Heart left ventricle (tissue), 13 donors: ENCODE measurements at regions not wholly inside any gene's neighbourhood (a gene's known extent, or its start where the extent isn't known, plus 50 kb on each side); places are given as distances from the start of the nearest gene placed in this dataset.

Source experiments
- CTCF ChIP-seq, 12 donors: fragments of 200-600 bp; sonication (generic) in 4 of 12; IDR thresholded peaks; one replicate each; pipeline versions ENCODE4 v1.5.0 to v1.8.0; 2018 to 2022; ENCODE audit warnings: antibody characterized with exemption in 12 of 12, mild to moderate bottlenecking in 5 of 12
- POLR2A ChIP-seq, 2 donors: fragments of 450-650 bp; IDR thresholded peaks; one replicate each; pipeline ENCODE4 v1.6.1; 2017; ENCODE audit warnings: antibody characterized with exemption in 2 of 2, mild to moderate bottlenecking in 2 of 2, moderate library complexity in 2 of 2
- donor health status: ischemic (EF 13 %, LVEDD 7.1; RV severe dilation, severe dysfunction).
- donor health status: DM: no; HTN: yes; CAD: no.
- donor health status: DM: no; HTN: no; CAD: no.
- donor health status: ischemic (EF 25% LVEDD 6.9; RV normal size, moderate dysfunction).
- donor health status: ischemic (EF 25% LVEDD 5.7; RV mildly dilated, moderate dysfunction).
- donor health status: ischemic (EF 35%, LVEDD 5.7; RV mildly dilated, moderate dysfunction).
- donor health status: nonischemic (EF 11% LVEDD 7.7; RV severe dilation, severe dysfunction).
- donor health status: DM: yes; HTN: yes; CAD: no.
- donor health status: PGD.
- donor health status: ischemic (EF 29% LVEDD 5.4; RV normal size, mild dysfunction).
- donor health status: nonischemic (EF 23%, LVEDD 6.1; RV moderate dilation, normal function).

DNA sequence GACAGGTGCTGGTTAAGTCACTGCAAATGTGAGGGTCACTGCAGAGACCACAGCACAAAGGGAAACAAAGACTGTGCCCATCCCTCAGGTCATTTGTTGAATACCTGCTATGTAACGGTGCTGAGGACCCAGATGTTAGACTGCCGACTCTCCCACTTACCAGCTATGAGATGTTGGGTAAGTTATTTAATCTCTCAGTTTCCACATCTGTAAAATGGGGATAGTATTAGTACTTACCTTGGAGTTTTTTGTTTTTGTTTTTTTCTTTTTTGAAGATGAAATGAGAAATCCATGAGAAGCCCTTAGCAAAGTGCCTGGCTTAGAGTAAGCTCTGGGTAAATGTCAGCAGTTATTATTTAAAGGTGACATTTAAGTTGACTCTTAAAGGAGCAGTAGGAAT lies 50.5 kb upstream of the PMFBP1 start:
- TF ChIP-seq CTCF (IDR thresholded peaks at IDR 0.05) (no peak), POLR2A (IDR thresholded peaks at IDR 0.05) (no peak)
